ENCODE measurements at regions not wholly inside any gene's neighbourhood (a gene's known extent, or its start where the extent isn't known, plus 50 kb on each side); places are given as distances from the start of the nearest gene placed in this dataset.
"Not testable (repeated sequence)": the region's sequence is repeated elsewhere in the genome, so short reads cannot be mapped to it uniquely, and the experiment has no call there.

DNA sequence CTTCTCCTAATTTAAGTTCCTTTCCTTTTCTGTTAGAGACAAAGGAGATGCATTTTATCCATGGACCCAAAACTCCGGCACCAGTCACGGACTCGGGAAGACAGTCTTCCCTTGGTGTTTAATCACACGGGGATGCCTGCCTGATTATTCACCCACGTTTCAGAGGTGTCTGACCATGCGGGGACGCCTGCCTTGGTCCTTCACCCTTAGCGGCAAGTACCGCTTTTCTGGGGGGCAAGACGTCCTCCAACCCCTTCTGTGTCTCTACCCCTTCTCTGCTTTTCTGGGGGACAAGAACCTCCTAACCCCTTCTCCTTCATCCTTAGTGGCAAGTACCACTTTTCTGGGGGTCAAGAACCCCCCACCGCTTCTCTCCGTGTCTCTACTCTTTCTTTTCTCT, 816.9 kb upstream of the VRK2 start:
- FAIRE-seq; H3K18ac ChIP-seq (ENCODE audit: extremely low read depth, low read length); DNase-seq (ENCODE audit: low read depth in 1 of 2, low spot score in 2 of 2); H3K4ac ChIP-seq (replicated peaks; ENCODE audit: insufficient read length, low read depth, low read length); H3K4me3 ChIP-seq (ENCODE audit: extremely low read depth in 1 of 4, insufficient read depth in 2 of 4, low read depth in 3 of 4, low read length in 4 of 4); H4K5ac ChIP-seq (ENCODE audit: insufficient read length, low read depth, low read length); H2AFZ ChIP-seq (ENCODE audit: low read length); H2AK5ac ChIP-seq (ENCODE audit: low read depth, low read length); H4K8ac ChIP-seq (ENCODE audit: extremely low read depth, insufficient read depth, low read length); H3K36me3 ChIP-seq (ENCODE audit: control insufficient read depth in 2 of 4, insufficient read depth in 4 of 4, low read length in 3 of 4); H2BK12ac ChIP-seq (ENCODE audit: low read depth, low read length); H3K27me3 ChIP-seq (replicated peaks in 1 of 4; ENCODE audit: control insufficient read depth in 3 of 4, extremely low read depth in 1 of 4, insufficient read depth in 3 of 4, low read length in 3 of 4); H3K14ac ChIP-seq (ENCODE audit: insufficient read length); H4K91ac ChIP-seq (replicated peaks; ENCODE audit: insufficient read length, low read length); H2BK15ac ChIP-seq (ENCODE audit: low read length); CTCF ChIA-PET (ENCODE audit: partially characterized antibody); POLR2A ChIA-PET (ENCODE audit: partially characterized antibody); H2BK5ac ChIP-seq (ENCODE audit: low read depth, low read length); H3K79me2 ChIP-seq (ENCODE audit: control insufficient read depth in 1 of 2, insufficient read depth in 2 of 2, low read length in 2 of 2); H4K20me1 ChIP-seq (replicated peaks in 1 of 2; ENCODE audit: control insufficient read depth in 1 of 2, insufficient read depth in 2 of 2, low read length in 2 of 2); H3K23ac ChIP-seq (ENCODE audit: insufficient read length); H3K9ac ChIP-seq (replicated peaks in 1 of 4; ENCODE audit: extremely low read depth in 1 of 4, low read depth in 3 of 4, low read length in 3 of 4); H3K79me1 ChIP-seq (ENCODE audit: low read depth, low read length); H2BK120ac ChIP-seq (replicated peaks; ENCODE audit: low read depth, low read length); H3K23me2 ChIP-seq (ENCODE audit: low read depth, low read length); H3K4me1 ChIP-seq (replicated peaks in 1 of 4; ENCODE audit: control insufficient read depth in 3 of 4, insufficient read depth in 4 of 4, low read length in 3 of 4); H3K9me3 ChIP-seq (ENCODE audit: insufficient read depth in 2 of 2, low read depth in 1 of 2, low read length in 1 of 2); H3K56ac ChIP-seq (replicated peaks; ENCODE audit: insufficient read length, low read depth, low read length); H3K27ac ChIP-seq (ENCODE audit: low read depth, low read length); H3K4me2 ChIP-seq (ENCODE audit: insufficient read depth in 1 of 2, low read depth in 2 of 2, low read length in 2 of 2); H2BK20ac ChIP-seq (ENCODE audit: low read length): not testable (repeated sequence)
- WGBS, 2 experiments (ENCODE audit: extremely low coverage in 1 of 2, insufficient coverage in 1 of 2, insufficient read length in 1 of 2, insufficient replicate concordance in 2 of 2, low coverage in 1 of 2, low lambda C conversion rate in 2 of 2, missing lambda C conversion rate in 1 of 2), result 93% methylated on average over 12 of the region's 12 CpGs; no CpG with 5 or more reads in 1 of the 2 experiments

DNA sequence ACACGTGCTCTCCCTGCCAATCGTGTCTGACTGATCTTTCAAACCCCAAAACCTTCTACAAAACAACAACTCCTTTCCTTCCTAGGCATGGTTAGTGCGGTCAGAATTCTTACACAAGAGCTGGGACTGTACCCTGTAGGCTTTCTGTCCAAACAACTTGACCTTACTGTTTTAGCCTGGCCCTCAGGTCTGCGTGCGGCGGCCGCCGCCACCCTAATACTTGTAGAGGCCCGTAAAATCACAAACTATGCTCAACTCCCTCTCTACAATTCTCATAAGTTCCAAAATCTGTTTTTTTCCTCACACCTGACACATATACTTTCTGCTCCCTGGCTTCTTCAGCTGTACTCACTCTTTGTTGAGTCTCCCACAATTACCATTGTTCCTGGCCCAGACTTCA, 814.3 kb upstream of the VRK2 start:
- H4K8ac ChIP-seq (ENCODE audit: extremely low read depth, insufficient read depth, low read length); H2BK20ac ChIP-seq (ENCODE audit: low read length); H2BK12ac ChIP-seq (ENCODE audit: low read depth, low read length); H3K9ac ChIP-seq (replicated peaks in 1 of 4; ENCODE audit: extremely low read depth in 1 of 4, low read depth in 3 of 4, low read length in 3 of 4); POLR2A ChIA-PET (ENCODE audit: partially characterized antibody); CTCF ChIA-PET (ENCODE audit: partially characterized antibody); H3K4ac ChIP-seq (replicated peaks; ENCODE audit: insufficient read length, low read depth, low read length); H3K4me2 ChIP-seq (ENCODE audit: insufficient read depth in 1 of 2, low read depth in 2 of 2, low read length in 2 of 2); H4K91ac ChIP-seq (replicated peaks; ENCODE audit: insufficient read length, low read length); H3K79me1 ChIP-seq (ENCODE audit: low read depth, low read length); H3K79me2 ChIP-seq (ENCODE audit: control insufficient read depth in 1 of 2, insufficient read depth in 2 of 2, low read length in 2 of 2); H2BK5ac ChIP-seq (ENCODE audit: low read depth, low read length); H3K27me3 ChIP-seq (replicated peaks in 1 of 4; ENCODE audit: control insufficient read depth in 3 of 4, extremely low read depth in 1 of 4, insufficient read depth in 3 of 4, low read length in 3 of 4); H4K20me1 ChIP-seq (replicated peaks in 1 of 2; ENCODE audit: control insufficient read depth in 1 of 2, insufficient read depth in 2 of 2, low read length in 2 of 2); FAIRE-seq; H2AFZ ChIP-seq (ENCODE audit: low read length); H3K27ac ChIP-seq (ENCODE audit: low read depth, low read length); H3K4me3 ChIP-seq (ENCODE audit: extremely low read depth in 1 of 4, insufficient read depth in 2 of 4, low read depth in 3 of 4, low read length in 4 of 4); H3K18ac ChIP-seq (ENCODE audit: extremely low read depth, low read length); H3K56ac ChIP-seq (replicated peaks; ENCODE audit: insufficient read length, low read depth, low read length); H2BK120ac ChIP-seq (replicated peaks; ENCODE audit: low read depth, low read length); H3K4me1 ChIP-seq (replicated peaks in 1 of 4; ENCODE audit: control insufficient read depth in 3 of 4, insufficient read depth in 4 of 4, low read length in 3 of 4); H2AK5ac ChIP-seq (ENCODE audit: low read depth, low read length); H3K14ac ChIP-seq (ENCODE audit: insufficient read length); DNase-seq (ENCODE audit: low read depth in 1 of 2, low spot score in 2 of 2); H3K9me3 ChIP-seq (ENCODE audit: insufficient read depth in 2 of 2, low read depth in 1 of 2, low read length in 1 of 2); H3K23me2 ChIP-seq (ENCODE audit: low read depth, low read length); H4K5ac ChIP-seq (ENCODE audit: insufficient read length, low read depth, low read length); H3K23ac ChIP-seq (ENCODE audit: insufficient read length); H2BK15ac ChIP-seq (ENCODE audit: low read length); H3K36me3 ChIP-seq (ENCODE audit: control insufficient read depth in 2 of 4, insufficient read depth in 4 of 4, low read length in 3 of 4): not testable (repeated sequence)
- WGBS, 2 experiments (ENCODE audit: extremely low coverage in 1 of 2, insufficient coverage in 1 of 2, insufficient read length in 1 of 2, insufficient replicate concordance in 2 of 2, low coverage in 1 of 2, low lambda C conversion rate in 2 of 2, missing lambda C conversion rate in 1 of 2), result 82% methylated on average over 9 of the region's 9 CpGs; no CpG with 5 or more reads in 1 of the 2 experiments

Measured in H1 (cell line).